GM19023 (cell line): ENCODE measurements at regions not wholly inside any gene's neighbourhood (a gene's known extent, or its start where the extent isn't known, plus 50 kb on each side); places are given as distances from the start of the nearest gene placed in this dataset.
"Not testable (repeated sequence)": the region's sequence is repeated elsewhere in the genome, so short reads cannot be mapped to it uniquely, and the experiment has no call there.

Experiments used
- ATAC-seq: cut with Tn5 transposase; IDR thresholded peaks from one replicate; pipeline ENCODE4 v1.9.1; 2021; ENCODE audit warnings: mild to moderate bottlenecking, moderate library complexity; ENCODE audit not compliant: unreplicated experiment

GRCh38 chr10:123375097-123375496, 220.9 kb downstream of the BUB3 start:
- no peak for ATAC-seq

- ATAC-seq = no peak
These were observed 221.5 kb downstream of the BUB3 start for GRCh38 chr10:123375738-123376137.

- ATAC-seq = no peak
These were observed 223.7 kb downstream of the BUB3 start for GRCh38 chr10:123377883-123378282.

GRCh38 chr10:123378302-123378701, 224.1 kb downstream of the BUB3 start:
- ATAC-seq = no peak

- ATAC-seq = no peak
These were observed 225.0 kb downstream of the BUB3 start for GRCh38 chr10:123379156-123379555.

- ATAC-seq = no peak
These were observed 226.4 kb downstream of the BUB3 start for GRCh38 chr10:123380491-123381085.

- no peak for ATAC-seq
These were observed 227.0 kb downstream of the BUB3 start for GRCh38 chr10:123381224-123381623.

- ATAC-seq = no peak
These were observed 228.3 kb downstream of the BUB3 start for GRCh38 chr10:123382491-123382890.

GRCh38 chr10:123385508-123386080, 231.4 kb downstream of the BUB3 start:
- no peak for ATAC-seq

GRCh38 chr10:123389520-123389919, 235.3 kb downstream of the BUB3 start:
- ATAC-seq = no peak

GRCh38 chr10:123390332-123390731, 236.1 kb downstream of the BUB3 start:
- ATAC-seq = no peak

- ATAC-seq = no peak
These were observed 236.7 kb downstream of the BUB3 start for GRCh38 chr10:123390874-123391273.

- peak; percentile 37 for ATAC-seq
These were observed 237.2 kb downstream of the BUB3 start for GRCh38 chr10:123391275-123392028.

GRCh38 chr10:123392182-123392963, 238.2 kb downstream of the BUB3 start:
- ATAC-seq = peak; percentile 88

- no peak for ATAC-seq
These were observed 239.0 kb downstream of the BUB3 start for GRCh38 chr10:123393170-123393569.

GRCh38 chr10:123394382-123394781, 240.2 kb downstream of the BUB3 start:
- ATAC-seq = no peak

GRCh38 chr10:123395234-123395633, 241.0 kb downstream of the BUB3 start:
- ATAC-seq = not testable (repeated sequence)

- no peak for ATAC-seq
These were observed 241.7 kb downstream of the BUB3 start for GRCh38 chr10:123395906-123396305.

GRCh38 chr10:123398180-123398591, 244.0 kb downstream of the BUB3 start:
- ATAC-seq = peak; percentile 71

GRCh38 chr10:123398756-123399155, 244.6 kb downstream of the BUB3 start:
- no peak for ATAC-seq

GRCh38 chr10:123399276-123399839, 245.2 kb downstream of the BUB3 start:
- ATAC-seq = no peak
